HTR-8/SVneo (cell line): ENCODE measurements at regions not wholly inside any gene's neighbourhood (a gene's known extent, or its start where the extent isn't known, plus 50 kb on each side); places are given as distances from the start of the nearest gene placed in this dataset.

ENCODE experiments used
- DNase-seq: peaks from one replicate; pipeline ENCODE4 v3.0.0; 2011; ENCODE audit warnings: low spot score, mixed read lengths; ENCODE audit not compliant: insufficient read length
- FAIRE-seq: peaks from 2 replicates; lab custom pipeline; 2011; peaks lifted over from hg19 to GRCh38; lab: Jason Lieb, UNC

DNA sequence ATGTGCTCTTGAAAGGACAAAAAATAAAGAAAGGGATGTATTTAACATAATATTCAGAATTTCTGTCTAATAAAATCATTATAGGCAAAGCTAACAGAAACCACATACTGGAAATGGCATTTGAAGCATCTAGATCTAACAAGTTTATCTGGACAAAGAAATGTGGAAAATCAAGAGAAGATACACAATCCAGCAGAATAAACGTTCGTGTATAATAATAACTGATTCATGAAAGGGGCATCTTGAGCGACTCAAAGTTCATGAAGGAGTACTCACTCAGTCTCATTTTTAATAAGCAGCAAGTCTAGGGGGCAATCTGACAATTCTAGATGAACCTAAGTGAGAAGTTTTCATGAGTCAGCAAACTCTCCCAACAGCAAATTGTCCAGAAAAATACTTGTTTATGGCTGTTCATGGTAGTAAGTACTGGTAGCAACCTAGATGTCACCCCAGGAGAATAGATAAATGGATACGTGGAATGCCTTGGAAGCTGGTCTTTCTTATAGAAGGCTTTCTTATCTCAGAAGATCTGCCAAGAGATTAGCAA lies 541.8 kb downstream of the INHBA start:
- no peak for DNase-seq
- FAIRE-seq = no peak

DNA sequence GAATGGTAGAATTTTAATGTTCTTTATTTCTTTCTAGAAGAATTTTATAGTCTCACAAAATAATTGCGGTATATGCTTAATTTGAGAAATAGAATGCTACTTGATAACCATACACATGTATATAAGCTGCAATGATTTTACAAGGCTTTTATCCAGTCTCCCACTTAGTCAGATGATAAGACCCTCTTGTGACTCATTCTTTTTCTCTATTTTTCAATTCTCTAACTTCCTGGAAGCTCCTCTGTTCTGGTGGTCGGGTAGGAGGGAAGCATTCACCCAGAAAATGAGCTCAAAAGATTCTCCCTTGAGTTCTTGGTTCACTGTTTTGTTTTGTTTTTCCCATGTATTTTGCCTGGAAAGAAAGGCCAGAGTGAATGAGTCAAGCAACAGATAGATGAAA lies 546.6 kb downstream of the INHBA start:
- FAIRE-seq (no peak), DNase-seq (no peak)

DNA sequence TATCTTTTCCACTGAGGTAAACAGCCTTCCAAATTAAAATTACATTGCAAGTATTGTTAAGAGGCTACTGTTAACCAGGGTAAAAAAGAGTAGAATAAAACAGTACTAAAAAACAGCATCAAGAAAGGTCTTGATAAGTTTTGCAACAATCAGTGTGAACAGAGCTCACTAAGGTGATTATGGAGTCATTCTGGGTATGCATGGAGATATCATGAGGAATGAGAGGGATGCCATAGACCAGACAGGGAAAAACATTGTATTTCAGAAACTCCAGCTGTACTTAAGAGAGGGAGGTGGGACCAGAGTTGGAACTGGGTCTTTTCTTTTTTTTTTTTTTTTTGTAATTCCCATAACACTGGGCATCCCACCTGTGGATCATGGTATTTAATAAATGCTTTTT lies 549.6 kb downstream of the INHBA start:
- FAIRE-seq (no peak), DNase-seq (no peak)

DNA sequence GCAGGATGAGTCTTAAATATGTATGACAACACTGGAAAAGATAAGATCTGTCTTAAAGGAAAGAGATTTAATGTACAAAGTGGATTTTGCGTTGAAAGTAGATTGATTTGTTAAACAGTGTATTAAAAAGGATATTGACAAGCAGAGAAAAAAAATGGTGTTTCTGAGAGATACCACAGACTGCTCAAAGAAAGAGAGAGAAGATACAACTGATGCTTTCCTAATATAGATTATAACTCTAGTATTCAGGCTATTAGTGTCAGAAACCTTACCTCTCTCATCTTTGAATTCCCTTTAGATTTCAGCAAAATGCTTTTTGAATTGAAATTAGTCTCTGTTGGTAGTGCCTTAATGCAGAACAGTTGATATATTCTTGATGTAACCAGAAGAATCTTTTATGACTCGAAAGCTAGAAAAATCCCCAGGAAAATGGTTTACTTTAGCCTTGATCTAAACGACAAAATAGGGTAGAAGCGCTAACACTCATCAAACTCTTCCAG lies 550.7 kb downstream of the INHBA start:
- no peak for DNase-seq
- FAIRE-seq = no peak

DNA sequence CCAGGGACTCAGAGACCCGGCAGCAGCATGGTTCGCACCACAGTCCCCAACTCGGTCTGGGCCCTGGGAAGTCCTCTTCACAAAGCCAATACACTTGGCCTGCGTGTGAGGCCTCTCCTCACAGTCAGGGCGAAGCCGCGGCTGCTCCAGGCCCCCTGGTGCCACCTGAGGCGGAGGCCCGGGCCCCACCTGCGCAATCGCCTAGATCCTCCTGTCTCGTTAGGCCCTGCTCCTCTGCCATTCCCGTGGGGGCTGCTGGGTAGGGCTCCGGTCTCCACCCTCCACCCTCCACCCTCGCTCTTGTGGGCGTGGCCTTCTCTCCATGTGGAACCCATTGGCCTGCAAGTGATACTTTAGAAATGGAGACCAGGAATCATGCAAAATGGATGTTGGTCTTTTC lies 553.3 kb downstream of the INHBA start:
- FAIRE-seq (no peak), DNase-seq (no peak)

DNA sequence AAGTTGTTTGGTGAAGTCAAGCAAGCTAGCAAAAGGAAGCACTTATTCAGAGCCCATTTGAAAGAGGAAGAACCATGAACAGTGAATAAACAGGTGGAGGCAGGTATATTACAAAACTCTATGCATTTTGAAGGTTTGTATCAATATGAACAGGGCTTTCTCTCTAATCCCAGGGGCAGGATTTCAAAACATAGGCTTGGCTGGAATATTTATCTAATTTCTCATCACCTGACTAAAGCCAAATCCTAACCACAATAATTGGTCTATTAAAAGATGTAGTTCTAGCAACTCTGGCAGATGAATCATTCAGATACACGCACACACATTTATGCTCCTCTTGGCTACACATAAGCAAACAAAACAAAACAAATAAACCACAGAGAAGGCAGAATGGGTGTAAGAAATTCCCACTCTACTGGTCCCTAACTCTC lies 554.4 kb downstream of the INHBA start:
- DNase-seq (peak; percentile 53), FAIRE-seq (no peak)

DNA sequence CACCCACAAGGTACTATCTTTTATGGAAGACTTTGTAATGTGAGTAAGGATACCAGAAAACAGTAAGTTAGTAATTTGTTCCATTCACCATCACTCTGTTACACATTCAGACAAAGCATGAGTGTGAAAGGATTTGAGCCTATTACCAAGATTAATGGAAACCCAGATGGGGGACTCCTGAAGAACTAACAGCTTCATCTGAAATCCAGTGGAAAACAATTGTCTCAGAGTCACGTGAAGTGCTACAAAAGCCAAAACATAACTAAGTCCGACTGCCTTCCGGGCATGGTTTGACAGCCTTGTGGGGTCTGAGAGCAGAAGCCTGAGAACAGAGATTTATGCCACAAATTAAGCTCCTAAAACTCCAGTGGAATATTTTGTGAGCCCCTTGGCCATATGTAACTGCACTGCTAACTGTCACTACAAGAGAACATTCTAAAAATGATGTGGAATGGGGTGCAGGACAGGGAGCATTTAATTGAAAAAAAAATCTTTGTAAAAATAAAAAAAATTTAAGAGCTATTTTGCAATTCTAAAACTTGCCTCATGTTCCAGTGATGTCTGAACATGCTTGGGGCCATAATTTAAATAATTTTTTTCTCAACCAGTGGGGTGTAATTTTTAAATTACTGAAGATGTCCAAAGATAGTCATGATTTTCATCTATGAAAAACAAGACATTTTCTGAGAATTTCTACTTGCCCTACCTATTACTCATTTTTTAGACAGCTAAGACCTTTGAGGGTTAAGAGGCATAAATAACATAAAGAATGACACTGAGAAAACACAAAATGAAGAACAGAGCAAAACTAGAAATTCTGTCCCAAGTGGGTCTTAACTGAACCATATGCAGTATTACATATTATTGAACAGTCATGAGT lies 555.0 kb downstream of the INHBA start:
- no peak for FAIRE-seq
- DNase-seq = no peak

DNA sequence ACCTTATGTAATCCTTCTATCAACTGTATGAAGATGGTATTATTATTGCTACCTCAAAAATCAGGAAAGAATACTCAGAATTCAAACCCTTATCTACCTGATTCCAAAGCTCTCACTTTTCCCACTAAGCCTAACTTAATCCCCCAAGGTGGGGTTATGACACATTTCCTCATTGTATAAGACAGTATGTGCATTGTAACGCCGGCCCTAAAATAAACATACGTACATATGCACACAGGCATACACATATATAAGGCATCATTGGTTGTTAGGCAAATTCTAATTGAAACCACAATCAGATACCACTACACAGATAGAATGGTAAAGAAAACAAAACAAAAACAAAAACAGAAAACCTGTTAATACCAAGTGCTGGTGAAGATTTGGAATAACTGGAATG lies 556.5 kb downstream of the INHBA start:
- FAIRE-seq = no peak
- no peak for DNase-seq

DNA sequence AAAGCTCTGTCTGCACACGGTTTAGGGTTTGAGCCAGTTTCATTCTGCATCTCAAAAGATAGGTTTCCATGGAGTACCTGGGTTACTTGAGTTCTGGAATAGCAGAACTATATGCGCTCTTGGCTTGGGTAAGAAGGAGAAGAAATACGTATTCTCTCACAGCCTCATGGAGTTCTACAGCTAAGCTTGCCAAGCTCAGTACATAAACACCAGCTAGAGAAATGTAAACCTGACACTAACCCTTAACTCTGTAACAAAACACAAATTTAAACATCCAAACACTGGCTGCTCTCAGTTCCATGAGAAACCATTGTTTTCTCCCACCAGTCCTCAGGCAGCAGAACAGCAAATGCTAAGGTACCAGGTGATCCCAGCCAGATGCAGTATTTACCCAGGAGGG lies 557.2 kb downstream of the INHBA start:
- DNase-seq (no peak), FAIRE-seq (no peak)

DNA sequence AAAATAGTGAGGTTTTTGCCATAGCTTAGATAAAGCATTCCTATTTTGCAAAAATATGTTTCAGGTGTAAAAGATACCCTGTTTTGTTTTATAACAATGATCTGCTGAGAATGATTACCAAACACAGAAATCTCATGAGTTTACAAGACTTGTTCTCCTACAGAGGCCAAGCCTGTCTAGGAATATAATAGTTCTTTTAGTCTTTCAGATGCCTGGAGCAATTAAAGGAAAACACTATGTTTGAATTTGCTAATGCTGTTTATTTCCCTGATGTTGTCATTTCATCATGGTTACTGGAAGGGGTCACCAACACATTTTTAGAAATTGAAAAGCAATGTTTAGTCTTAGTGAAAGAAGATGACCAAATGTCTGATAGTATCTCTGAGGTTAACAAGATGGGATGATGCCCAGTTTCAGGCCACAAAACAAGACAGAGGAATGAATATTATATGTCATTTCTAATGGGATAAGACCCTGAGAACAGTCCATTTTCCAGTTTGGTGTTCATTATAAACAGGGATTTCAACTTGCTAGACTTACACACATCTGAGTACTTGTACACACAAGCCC lies 559.9 kb downstream of the INHBA start:
- DNase-seq (no peak), FAIRE-seq (no peak)

DNA sequence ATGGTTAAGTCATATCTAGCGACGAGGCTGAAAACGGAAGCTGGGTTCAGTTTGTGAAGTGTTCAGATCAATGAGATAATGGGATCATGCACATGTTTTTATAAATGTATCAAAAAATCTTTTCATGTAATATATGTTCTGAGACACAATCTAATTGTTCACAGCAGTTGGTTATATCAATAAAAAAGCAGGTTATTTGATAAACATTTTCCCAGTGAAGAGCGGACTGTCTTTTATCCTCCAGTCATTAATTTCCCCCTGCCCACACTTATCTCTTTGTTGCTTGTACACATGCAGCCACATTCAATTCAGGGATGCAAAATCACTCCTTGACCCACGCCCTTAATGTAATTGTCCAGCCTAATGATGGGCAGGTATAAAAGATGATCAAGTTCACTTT lies 563.1 kb downstream of the INHBA start:
- no peak for DNase-seq
- no peak for FAIRE-seq

DNA sequence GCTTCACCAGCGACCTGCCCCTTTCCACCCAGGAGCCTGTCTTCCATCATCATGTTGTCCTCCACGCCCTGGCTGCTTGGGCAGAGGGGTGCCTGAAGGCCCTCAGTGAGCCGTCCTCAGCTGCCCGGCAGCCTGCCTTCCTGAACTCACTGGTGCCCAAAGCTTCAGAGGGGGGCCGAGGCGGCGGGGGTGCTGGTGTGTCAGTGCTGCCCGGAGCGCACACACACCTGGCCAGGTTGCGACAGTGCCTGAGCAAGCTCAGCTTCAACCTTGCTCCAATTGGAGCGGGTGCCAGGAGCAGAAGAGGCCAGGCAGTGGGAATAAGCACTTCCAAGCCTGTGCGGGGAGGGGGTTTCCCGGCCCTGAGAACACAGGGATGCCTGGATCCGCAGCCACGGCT lies 566.3 kb downstream of the INHBA start:
- no peak for FAIRE-seq
- no peak for DNase-seq

DNA sequence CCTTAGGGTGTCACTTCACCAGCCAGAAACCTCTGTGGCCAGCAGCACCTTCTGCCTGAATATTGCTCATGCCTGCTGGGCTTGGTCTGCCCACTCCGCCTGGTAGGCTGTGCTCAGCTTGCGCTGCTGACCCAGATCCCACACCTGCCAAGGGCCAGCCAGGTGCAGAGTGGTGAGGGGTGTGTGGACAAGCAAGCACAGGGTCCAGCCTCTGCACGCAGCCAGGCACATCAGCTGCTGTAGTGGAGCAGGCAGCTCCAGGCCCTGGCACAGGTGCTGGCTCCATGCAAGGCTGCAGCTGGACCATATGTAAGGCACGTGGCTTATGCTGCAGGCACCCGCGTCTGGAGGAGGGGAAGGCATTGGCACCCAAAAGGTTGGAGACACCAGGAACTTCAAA lies 567.4 kb downstream of the INHBA start:
- FAIRE-seq (no peak), DNase-seq (no peak)

DNA sequence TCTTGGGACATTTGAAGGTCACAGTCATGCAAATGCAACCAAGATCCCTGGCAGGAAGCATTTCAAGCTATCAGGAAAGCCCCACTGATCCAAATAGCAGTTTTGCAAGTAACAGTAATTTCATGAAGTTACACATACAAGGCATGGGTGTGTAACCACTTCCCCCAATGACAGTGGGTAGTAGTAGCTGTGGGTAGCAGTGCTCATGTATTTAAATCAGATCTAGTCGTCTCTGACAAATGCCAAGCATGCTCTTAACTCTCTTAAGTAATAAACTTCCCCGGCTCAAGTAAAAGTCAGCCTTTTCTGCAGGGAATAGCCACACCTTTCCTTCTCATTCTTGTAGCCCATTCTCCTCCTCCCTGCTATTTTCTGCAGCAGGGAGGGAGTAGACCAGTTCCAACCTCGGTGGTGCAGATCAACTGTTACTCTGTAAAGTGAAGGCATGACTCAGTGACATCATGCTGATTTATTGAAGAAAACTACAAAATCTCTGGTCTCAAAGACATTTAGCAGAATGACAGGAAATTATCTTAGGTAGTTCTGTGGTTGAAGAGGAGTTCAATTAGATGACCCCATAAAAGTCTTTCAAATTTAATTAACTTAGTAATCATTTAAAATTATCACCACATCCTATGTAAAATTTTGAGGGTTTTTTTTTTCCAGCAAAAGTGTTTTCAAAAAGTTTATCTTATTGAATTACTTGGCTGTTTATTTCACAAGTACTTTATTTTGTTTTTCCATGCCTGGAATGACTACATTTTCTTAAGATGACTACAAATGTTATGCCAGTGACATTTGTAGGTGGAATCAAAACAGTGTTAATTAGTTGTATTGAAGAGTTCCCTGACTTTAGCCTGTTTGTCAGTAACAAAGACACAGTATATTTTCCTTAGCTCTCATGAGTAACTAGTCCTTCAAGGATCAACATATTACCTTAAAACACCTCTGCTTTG lies 568.3 kb downstream of the INHBA start:
- peak; percentile 40 for DNase-seq

DNA sequence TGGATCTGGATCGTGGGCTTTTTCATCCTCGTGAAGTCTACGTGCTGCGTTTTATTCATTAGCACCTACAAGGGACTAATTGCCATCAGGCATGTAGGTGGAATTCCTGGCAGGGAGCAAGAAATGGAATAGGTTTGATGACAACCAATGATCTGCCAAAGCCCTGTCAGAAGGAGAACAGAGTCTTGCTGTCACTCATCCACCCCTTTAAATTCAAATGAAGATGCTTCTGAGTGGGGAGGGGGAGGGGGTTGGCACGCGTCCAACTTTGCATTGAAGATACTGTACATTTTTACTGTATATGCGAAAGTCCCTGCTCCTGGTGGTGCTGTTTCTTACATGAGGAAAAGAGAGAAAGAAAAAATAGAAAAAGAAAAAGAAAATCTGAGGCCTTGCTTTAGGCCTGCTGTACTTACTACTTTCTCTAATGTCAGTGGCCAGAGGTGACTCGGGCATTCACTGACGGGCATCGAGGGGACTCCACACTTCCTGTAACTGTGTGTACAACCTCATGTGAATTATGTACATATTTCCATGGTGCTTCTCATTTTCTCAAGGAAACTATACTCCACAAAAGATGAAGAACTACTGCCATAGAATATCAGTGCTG lies 569.1 kb downstream of the INHBA start:
- no peak for DNase-seq
- FAIRE-seq = no peak

More for the DNA sequence above, 568.3 kb downstream of the INHBA start:
- no peak for FAIRE-seq

DNA sequence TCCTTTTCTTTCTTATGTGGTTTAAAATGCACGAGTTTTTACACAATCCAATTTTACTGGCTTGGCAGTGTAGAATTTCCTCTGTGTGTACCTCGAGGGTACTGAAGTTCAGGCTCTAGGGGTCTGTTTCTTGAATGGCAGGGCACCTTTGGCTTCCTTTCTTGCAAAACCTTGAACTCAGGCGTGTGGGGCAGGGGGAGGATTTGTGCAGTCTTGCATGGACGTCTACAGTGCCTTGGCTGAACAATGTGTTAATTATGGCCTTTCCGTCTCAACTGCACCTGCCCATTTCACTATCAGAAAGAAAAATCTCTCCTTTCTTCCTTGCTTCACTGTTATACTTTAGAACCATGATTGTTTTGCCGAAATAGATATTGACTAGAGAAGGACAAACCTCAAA lies 570.9 kb downstream of the INHBA start:
- FAIRE-seq = no peak
- DNase-seq = no peak

DNA sequence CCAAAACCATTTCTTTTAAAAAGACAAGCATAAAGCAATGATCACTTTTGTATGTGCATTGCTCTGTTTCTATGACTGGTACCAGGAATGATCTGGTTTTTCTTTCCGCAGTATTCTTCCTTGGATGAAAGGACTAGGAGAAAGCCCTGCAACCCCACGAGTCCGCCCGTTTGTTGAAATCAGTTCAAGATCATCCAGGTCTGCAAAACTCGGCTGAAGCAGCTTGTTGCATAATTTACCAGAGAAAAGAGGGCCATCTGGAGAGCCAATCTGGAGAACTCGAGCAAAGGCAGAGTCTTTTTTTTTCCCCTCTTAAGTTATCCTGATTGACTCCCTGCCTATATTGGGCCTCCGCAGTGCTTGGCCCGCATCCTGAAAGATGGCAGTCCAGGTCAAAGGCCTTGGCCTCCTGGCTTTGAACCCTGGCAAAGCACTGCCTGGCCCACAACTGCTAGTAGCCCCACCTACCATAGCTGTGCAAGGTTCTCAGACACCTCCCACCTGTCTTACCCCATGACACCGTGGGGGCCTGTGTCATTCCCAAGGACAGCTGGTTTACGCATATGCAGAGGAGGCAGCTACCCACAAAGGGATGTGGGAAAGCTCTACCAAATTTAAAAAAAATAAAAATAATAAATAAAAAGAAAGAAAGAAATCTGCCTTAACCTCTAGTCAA lies 572.2 kb downstream of the INHBA start:
- FAIRE-seq (no peak), DNase-seq (no peak)

DNA sequence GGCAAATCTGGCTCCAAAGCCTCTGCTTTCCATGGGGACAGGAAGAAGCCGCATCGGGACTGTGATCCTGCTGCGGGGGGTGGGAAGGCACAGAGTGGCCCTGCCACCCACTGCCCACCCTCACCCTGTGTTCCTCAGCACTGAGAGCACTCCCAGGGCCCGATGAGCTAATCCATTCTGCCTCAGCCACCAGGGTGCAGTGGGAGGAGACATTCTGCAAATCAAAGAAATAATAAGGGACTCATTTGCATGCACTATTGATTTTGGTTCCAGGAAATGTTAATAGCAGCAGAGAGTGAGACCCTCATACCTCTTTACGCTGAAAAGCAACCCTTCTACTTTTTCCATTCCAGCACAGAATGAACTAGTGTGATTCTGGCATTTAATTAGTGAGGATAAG lies 572.8 kb downstream of the INHBA start:
- FAIRE-seq = no peak
- no peak for DNase-seq

DNA sequence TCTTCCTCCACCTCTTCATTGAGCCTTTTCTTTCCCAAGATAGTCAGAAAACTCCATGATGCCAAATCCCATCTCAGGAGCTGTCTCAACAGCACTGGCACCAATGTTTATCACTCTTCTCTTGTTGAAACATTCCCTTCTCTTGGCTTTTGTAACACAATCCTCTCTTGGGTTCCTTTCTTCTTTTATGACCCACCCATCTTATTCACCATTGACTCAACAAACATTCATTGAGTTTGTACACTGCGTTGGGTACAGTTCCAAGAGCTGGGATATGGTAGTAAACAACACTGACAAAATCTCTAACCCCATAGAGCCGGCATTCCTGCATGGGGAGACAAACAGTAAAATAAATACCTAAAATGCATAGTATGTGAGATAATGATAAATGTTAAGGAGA lies 577.5 kb downstream of the INHBA start:
- FAIRE-seq (no peak), DNase-seq (no peak)
